GM18868 (cell line): ENCODE measurements at regions not wholly inside any gene's neighbourhood (a gene's known extent, or its start where the extent isn't known, plus 50 kb on each side); places are given as distances from the start of the nearest gene placed in this dataset.

Source experiments
- ATAC-seq: cut with Tn5 transposase; IDR thresholded peaks from one replicate; pipeline ENCODE4 v1.9.1; 2021; ENCODE audit warnings: mild to moderate bottlenecking, moderate library complexity; ENCODE audit not compliant: unreplicated experiment

- ATAC-seq, result no peak
Measured at GRCh38 chrX:23228454-23228853, 106.2 kb upstream of the PTCHD1 start.

GRCh38 chrX:23228950-23229448 is 105.7 kb upstream of the PTCHD1 start:
- no peak for ATAC-seq

GRCh38 chrX:23235051-23235450 is 99.6 kb upstream of the PTCHD1 start:
- ATAC-seq, result no peak

GRCh38 chrX:23246001-23246400 is 88.6 kb upstream of the PTCHD1 start:
- ATAC-seq, result no peak

- no peak for ATAC-seq
Measured at GRCh38 chrX:23248187-23248586, 86.5 kb upstream of the PTCHD1 start.

GRCh38 chrX:23251043-23251442 is 83.6 kb upstream of the PTCHD1 start:
- ATAC-seq, result no peak

- no peak for ATAC-seq
Measured at GRCh38 chrX:23263892-23264291, 70.8 kb upstream of the PTCHD1 start.

- no peak for ATAC-seq
Measured at GRCh38 chrX:23269923-23270322, 64.7 kb upstream of the PTCHD1 start.

- no peak for ATAC-seq
Measured at GRCh38 chrX:23271026-23271425, 63.6 kb upstream of the PTCHD1 start.

- ATAC-seq, result no peak
Measured at GRCh38 chrX:23276475-23276874, 58.2 kb upstream of the PTCHD1 start.
